ENCODE measurements at regions not wholly inside any gene's neighbourhood (a gene's known extent, or its start where the extent isn't known, plus 50 kb on each side); places are given as distances from the start of the nearest gene placed in this dataset.

- Histone ChIP-seq H3K27me3 (ENCODE audit: insufficient read depth, low read length) (peaks cover 30% of the 10 kb centered on the region), H3K79me2 (ENCODE audit: insufficient read depth, low read length) (no peaks in the 10 kb centered on the region), H3K9ac (ENCODE audit: low read length) (no peak overlapping the region), H3K4me2 (ENCODE audit: low read length) (no peak overlapping the region), H3K27ac (ENCODE audit: low read depth, low read length) (no peak overlapping the region), H2AFZ (ENCODE audit: low read depth, low read length, poor library complexity, severe bottlenecking) (no peak overlapping the region), H3K9me2 (ENCODE audit: insufficient read depth) (no peaks in the 10 kb centered on the region), H4K20me1 (ENCODE audit: insufficient read depth) (no peaks in the 10 kb centered on the region), H3K9me3 (ENCODE audit: control insufficient read depth in 1 of 2, insufficient read depth in 1 of 2, low read depth in 1 of 2, low read length in 2 of 2) (no peaks in the 10 kb centered on the region), H3K4me3 (replicated peaks in 1 of 2; ENCODE audit: low read depth in 1 of 2, low read length in 2 of 2) (no peak overlapping the region), H3K4me1 (ENCODE audit: control insufficient read depth in 1 of 2, insufficient read depth in 2 of 2, low read length in 2 of 2) (no peaks in the 10 kb centered on the region), H3K36me3 (ENCODE audit: control insufficient read depth in 1 of 2, insufficient read depth in 2 of 2, low read length in 2 of 2) (no peaks in the 10 kb centered on the region)
- intact Hi-C loops (cut with micrococcal nuclease) = no loop called here
- BruUV-seq (replicated peaks) = no TSS peak
- POLR2A ChIA-PET = no interaction called here
- no peak for ATAC-seq
- CTCF ChIA-PET = no interaction called here
- DNase-seq (ENCODE audit: low read depth, low spot score) = no peak
- RAD21 ChIA-PET (ENCODE audit: low non-redundant PET in 1 of 2, low total read pairs in 2 of 2, uncharacterized antibody in 2 of 2, unreplicated experiment in 2 of 2) = no interaction called here
- TF ChIP-seq POLR2A (IDR thresholded peaks at IDR 0.05; ENCODE audit: borderline replicate concordance, extremely low read depth, insufficient read depth, insufficient read length) = no peak
- no peak for TF ChIP-seq FOSL1 (IDR thresholded peaks at IDR 0.05; ENCODE audit: low read depth)
- TF ChIP-seq REST (IDR thresholded peaks at IDR 0.05; ENCODE audit: low read depth) = no peak
- TF ChIP-seq, protein P1, sequence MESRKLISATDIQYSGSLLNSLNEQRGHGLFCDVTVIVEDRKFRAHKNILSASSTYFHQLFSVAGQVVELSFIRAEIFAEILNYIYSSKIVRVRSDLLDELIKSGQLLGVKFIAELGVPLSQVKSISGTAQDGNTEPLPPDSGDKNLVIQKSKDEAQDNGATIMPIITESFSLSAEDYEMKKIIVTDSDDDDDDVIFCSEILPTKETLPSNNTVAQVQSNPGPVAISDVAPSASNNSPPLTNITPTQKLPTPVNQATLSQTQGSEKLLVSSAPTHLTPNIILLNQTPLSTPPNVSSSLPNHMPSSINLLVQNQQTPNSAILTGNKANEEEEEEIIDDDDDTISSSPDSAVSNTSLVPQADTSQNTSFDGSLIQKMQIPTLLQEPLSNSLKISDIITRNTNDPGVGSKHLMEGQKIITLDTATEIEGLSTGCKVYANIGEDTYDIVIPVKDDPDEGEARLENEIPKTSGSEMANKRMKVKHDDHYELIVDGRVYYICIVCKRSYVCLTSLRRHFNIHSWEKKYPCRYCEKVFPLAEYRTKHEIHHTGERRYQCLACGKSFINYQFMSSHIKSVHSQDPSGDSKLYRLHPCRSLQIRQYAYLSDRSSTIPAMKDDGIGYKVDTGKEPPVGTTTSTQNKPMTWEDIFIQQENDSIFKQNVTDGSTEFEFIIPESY (IDR thresholded peaks at IDR 0.05; ENCODE audit: extremely low read depth, insufficient replicate concordance, low read length) = no peak
Measured at GRCh38 chr1:108053270-108054013, 88.5 kb upstream of the VAV3 start.

Measured in HCT116 (cell line).